HEK293 (cell line): ENCODE measurements at regions not wholly inside any gene's neighbourhood (a gene's known extent, or its start where the extent isn't known, plus 50 kb on each side); places are given as distances from the start of the nearest gene placed in this dataset.

Experiments
- PRDM2 ChIP-seq: fragments of 450-650 bp; formaldehyde crosslinking; IDR thresholded peaks from 2 replicates; pipeline ENCODE4 v1.5.1; 2016; ENCODE audit warnings: missing biosample characterization, missing genetic modification characterization, borderline replicate concordance

- no peak for TF ChIP-seq PRDM2 (tag by site-specific recombination)
Measured at GRCh38 chr18:31267823-31268481, 50.0 kb upstream of the DSG1 start (continued).
